ENCODE measurements at regions not wholly inside any gene's neighbourhood (a gene's known extent, or its start where the extent isn't known, plus 50 kb on each side); places are given as distances from the start of the nearest gene placed in this dataset.

DNA sequence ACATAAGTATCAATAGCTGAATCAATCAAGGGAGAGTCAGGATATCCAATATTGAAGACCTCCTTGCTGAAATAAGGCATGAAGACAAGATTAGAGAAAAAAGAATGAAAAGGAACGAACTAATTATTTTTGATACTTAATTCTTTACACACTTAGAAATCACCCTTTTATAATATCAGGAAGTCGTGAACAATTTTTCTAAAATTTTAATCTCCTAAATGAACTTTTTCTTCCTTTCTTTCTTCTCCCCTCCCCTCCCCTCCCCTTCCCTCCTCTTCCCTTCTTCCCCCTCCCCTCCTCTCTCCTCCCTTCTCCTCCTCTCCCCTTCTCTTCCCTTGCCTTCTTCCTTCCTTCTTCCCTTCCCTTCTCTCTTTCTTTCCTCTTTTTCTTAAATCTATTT, 872.1 kb upstream of the PCDH10 start:
- TF ChIP-seq, protein P1, sequence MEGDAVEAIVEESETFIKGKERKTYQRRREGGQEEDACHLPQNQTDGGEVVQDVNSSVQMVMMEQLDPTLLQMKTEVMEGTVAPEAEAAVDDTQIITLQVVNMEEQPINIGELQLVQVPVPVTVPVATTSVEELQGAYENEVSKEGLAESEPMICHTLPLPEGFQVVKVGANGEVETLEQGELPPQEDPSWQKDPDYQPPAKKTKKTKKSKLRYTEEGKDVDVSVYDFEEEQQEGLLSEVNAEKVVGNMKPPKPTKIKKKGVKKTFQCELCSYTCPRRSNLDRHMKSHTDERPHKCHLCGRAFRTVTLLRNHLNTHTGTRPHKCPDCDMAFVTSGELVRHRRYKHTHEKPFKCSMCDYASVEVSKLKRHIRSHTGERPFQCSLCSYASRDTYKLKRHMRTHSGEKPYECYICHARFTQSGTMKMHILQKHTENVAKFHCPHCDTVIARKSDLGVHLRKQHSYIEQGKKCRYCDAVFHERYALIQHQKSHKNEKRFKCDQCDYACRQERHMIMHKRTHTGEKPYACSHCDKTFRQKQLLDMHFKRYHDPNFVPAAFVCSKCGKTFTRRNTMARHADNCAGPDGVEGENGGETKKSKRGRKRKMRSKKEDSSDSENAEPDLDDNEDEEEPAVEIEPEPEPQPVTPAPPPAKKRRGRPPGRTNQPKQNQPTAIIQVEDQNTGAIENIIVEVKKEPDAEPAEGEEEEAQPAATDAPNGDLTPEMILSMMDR (IDR thresholded peaks at IDR 0.05; ENCODE audit: insufficient read depth, missing control alignments): no peak

GRCh38 chr4:132281733-132282132, 867.4 kb upstream of the PCDH10 start:
- DNase-seq (ENCODE audit: insufficient read length, low spot score) (no peak), FAIRE-seq (no peak)
- TF ChIP-seq, protein P1 (IDR thresholded peaks at IDR 0.05; ENCODE audit: insufficient read depth, missing control alignments): no peak

More for the DNA sequence above, 872.1 kb upstream of the PCDH10 start:
- DNase-seq (ENCODE audit: insufficient read length, low spot score) (no peak), FAIRE-seq (no peak)

- TF ChIP-seq, protein P1 (IDR thresholded peaks at IDR 0.05; ENCODE audit: insufficient read depth, missing control alignments): no peak
- FAIRE-seq (no peak), DNase-seq (ENCODE audit: insufficient read length, low spot score) (no peak)
Measured at GRCh38 chr4:132284910-132285426, 864.1 kb upstream of the PCDH10 start.

DNA sequence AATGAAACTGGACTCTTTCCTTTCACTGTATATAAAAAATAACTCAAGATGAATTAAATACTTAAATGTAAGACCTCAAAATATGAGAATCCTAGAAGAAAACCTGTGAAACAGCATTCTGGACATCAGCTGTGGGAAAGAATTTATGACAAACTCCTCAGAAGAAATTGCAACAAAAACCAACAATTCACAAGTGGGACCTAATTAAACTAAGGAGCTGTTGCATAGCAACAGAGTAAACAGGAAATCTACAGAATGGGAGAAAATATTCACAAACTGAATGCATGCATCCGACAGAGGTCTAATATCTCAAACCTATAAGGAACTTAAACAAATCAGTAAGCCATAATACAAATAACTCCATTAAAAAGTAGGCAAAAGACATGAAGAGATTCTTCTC, 851.7 kb upstream of the PCDH10 start:
- no peak for FAIRE-seq
- no peak for DNase-seq (ENCODE audit: insufficient read length, low spot score)
- TF ChIP-seq, protein P1 (IDR thresholded peaks at IDR 0.05; ENCODE audit: insufficient read depth, missing control alignments): no peak

DNA sequence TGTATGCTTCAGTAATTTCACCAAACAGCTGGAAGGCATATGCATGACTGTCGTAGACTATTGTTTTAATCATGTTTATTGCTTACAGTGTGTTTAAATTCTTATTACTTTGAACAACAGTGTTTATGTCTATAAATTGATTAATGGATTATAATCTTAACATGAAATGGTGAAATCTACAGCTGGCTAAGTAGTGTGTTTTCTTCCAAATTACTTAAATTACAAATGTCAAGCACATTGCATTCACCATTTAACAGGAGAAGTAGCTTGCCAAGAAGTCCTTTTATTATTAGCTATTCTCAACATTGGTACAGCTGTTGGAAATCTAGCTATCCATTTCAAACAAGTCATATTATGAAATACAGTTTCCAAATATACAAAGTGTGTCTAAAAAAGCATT, 849.3 kb upstream of the PCDH10 start:
- DNase-seq (ENCODE audit: insufficient read length, low spot score) (no peak), FAIRE-seq (no peak)
- TF ChIP-seq, protein P1 (IDR thresholded peaks at IDR 0.05; ENCODE audit: insufficient read depth, missing control alignments): no peak

DNA sequence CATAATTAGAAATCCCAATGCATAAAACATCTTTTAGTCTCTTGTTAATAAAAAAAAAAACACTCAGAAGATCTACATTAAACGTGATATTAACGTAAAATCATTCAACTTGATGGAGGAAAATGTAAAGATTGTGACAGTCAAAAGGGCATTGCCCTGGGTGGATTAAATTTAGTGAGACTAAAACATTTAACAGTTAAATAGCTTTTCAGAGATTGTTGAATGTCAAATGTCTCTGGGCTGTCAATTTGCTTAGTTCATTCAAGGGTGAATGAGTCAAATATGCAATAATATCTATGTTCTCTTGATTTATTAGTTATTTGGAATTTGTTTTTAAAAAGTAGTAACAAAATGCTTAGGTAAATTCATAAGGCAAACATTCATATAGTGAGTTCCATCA, 836.6 kb upstream of the PCDH10 start:
- TF ChIP-seq, protein P1 (IDR thresholded peaks at IDR 0.05; ENCODE audit: insufficient read depth, missing control alignments): no peak
- DNase-seq (ENCODE audit: insufficient read length, low spot score) (no peak), FAIRE-seq (no peak)

DNA sequence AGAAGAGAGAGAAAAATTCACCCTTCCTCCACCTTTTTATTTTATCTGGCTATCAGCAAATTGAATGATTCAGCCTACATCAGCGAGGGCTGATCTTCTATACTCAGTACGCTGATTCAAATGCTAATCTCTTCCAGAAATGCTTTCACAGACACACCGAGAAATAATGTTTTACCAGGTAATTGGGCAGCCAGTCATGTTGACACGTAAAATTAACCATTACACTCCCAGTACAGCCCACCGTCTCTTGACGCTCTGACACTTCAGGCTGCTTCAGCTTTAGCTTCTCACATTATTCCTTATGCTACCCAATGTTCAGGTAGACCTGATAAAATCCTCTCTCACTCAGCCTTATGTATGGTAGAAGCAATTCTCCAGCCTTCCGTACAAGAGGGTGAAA, 835.2 kb upstream of the PCDH10 start:
- FAIRE-seq (no peak), DNase-seq (ENCODE audit: insufficient read length, low spot score) (no peak)
- TF ChIP-seq, protein P1 (IDR thresholded peaks at IDR 0.05; ENCODE audit: insufficient read depth, missing control alignments): no peak
